H1 (cell line): ENCODE measurements at regions not wholly inside any gene's neighbourhood (a gene's known extent, or its start where the extent isn't known, plus 50 kb on each side); places are given as distances from the start of the nearest gene placed in this dataset.

ENCODE experiments used
- CTCF ChIA-PET: fragments of 300-600 bp; sonication (Branson Sonifier 250); formaldehyde crosslinking; loops from one replicate; lab custom pipeline; 2021; ENCODE audit not compliant: partially characterized antibody; lab: Charles Lee
- POLR2A ChIA-PET: fragments of 300-600 bp; sonication (Branson Sonifier 250); formaldehyde crosslinking; loops from one replicate; lab custom pipeline; 2021; ENCODE audit warnings: inconsistent platforms; ENCODE audit not compliant: partially characterized antibody; lab: Charles Lee
- DNase-seq, 2 experiments: peaks; one replicate each; pipeline versions ENCODE4 v3.0.0 to v3.0.0-alpha.2; 2010 to 2022; ENCODE audit warnings: low spot score in 2 of 2, low read depth in 1 of 2, mixed read lengths in 1 of 2
- FAIRE-seq: peaks from 2 replicates; lab custom pipeline; 2011; peaks lifted over from hg19 to GRCh38; lab: Jason Lieb, UNC
- H2AFZ ChIP-seq: 2 replicates; pipeline ENCODE4 v1.8.1; 2012; ENCODE audit warnings: low read length, inconsistent platforms
- H2AK5ac ChIP-seq: 2 replicates; pipeline ENCODE4 v1.6.1; 2013; ENCODE audit warnings: low read depth, low read length
- H2BK120ac ChIP-seq: replicated peaks from 2 replicates; pipeline ENCODE3; 2013; ENCODE audit warnings: low read depth, low read length, inconsistent platforms
- H2BK12ac ChIP-seq: 2 replicates; pipeline ENCODE4 v1.6.1; 2013; ENCODE audit warnings: low read depth, low read length
- H2BK15ac ChIP-seq: 2 replicates; pipeline ENCODE4 v1.6.1; 2013; ENCODE audit warnings: low read length
- H2BK20ac ChIP-seq: 2 replicates; pipeline ENCODE4 v1.6.1; 2013; ENCODE audit warnings: low read length
- H2BK5ac ChIP-seq: 2 replicates; pipeline ENCODE4 v1.6.1; 2013; ENCODE audit warnings: low read depth, low read length
- H3K14ac ChIP-seq: 2 replicates; pipeline ENCODE4 v1.6.1; 2013; ENCODE audit warnings: inconsistent platforms; ENCODE audit not compliant: insufficient read length
- H3K18ac ChIP-seq: 2 replicates; pipeline ENCODE4 v1.6.1; 2013; ENCODE audit warnings: low read length; ENCODE audit errors: extremely low read depth
- H3K23ac ChIP-seq: 2 replicates; pipeline ENCODE4 v1.6.1; 2013; ENCODE audit warnings: inconsistent platforms; ENCODE audit not compliant: insufficient read length
- H3K23me2 ChIP-seq: 2 replicates; pipeline ENCODE4 v1.6.1; 2013; ENCODE audit warnings: low read depth, low read length
- H3K27ac ChIP-seq: 2 replicates; pipeline ENCODE4 v1.6.1; 2011; ENCODE audit warnings: low read depth, low read length, inconsistent platforms
- H3K27me3 ChIP-seq, 4 experiments: replicated peaks in 1 of 4; 1 replicate in 1 of 4; 2 replicates in 3 of 4; pipeline versions ENCODE4 v1.6.1 to v1.8.1; 2011 to 2013; ENCODE audit warnings: low read length in 3 of 4, mild to moderate bottlenecking in 3 of 4, inconsistent platforms in 2 of 4, mixed read lengths in 2 of 4, moderate library complexity in 1 of 4; ENCODE audit not compliant: control insufficient read depth in 3 of 4, insufficient read depth in 3 of 4; ENCODE audit errors: extremely low read depth in 1 of 4
- H3K36me3 ChIP-seq, 4 experiments: 2 replicates each; pipeline versions ENCODE4 v1.6.1 to v1.8.1; 2011 to 2013; ENCODE audit warnings: mild to moderate bottlenecking in 4 of 4, low read length in 3 of 4, moderate library complexity in 2 of 4, control low read depth in 1 of 4, inconsistent platforms in 1 of 4; ENCODE audit not compliant: insufficient read depth in 4 of 4, control insufficient read depth in 2 of 4
- H3K4ac ChIP-seq: replicated peaks from 2 replicates; pipeline ENCODE3; 2013; ENCODE audit warnings: low read length, low read depth, mixed read lengths, inconsistent platforms; ENCODE audit not compliant: insufficient read length
- H3K4me1 ChIP-seq, 4 experiments: replicated peaks in 1 of 4; 1 replicate in 1 of 4; 2 replicates in 3 of 4; pipeline versions ENCODE4 v1.6.1 to v1.8.1; 2011 to 2013; ENCODE audit warnings: low read length in 3 of 4, inconsistent platforms in 2 of 4, mixed read lengths in 1 of 4; ENCODE audit not compliant: insufficient read depth in 4 of 4, control insufficient read depth in 3 of 4
- H3K4me2 ChIP-seq, 2 experiments: 2 replicates each; pipeline versions ENCODE4 v1.6.1 to v1.8.1; 2011 to 2013; ENCODE audit warnings: low read depth in 2 of 2, low read length in 2 of 2, control low read depth in 1 of 2, inconsistent platforms in 1 of 2, mild to moderate bottlenecking in 1 of 2; ENCODE audit not compliant: insufficient read depth in 1 of 2
- H3K4me3 ChIP-seq, 4 experiments: fragments of 200-600, 300-600 bp in 1 of 4; sonication (generic), shearing (Covaris generic), sonication (Bioruptor Twin) in 1 of 4; 2 replicates each; pipeline versions ENCODE4 v1.5.1 to v1.8.1; 2011 to 2016; ENCODE audit warnings: low read length in 4 of 4, low read depth in 3 of 4, control low read depth in 2 of 4, inconsistent platforms in 2 of 4, mild to moderate bottlenecking in 2 of 4, mixed read lengths in 1 of 4, moderate library complexity in 1 of 4; ENCODE audit not compliant: insufficient read depth in 2 of 4; ENCODE audit errors: extremely low read depth in 1 of 4
- H3K56ac ChIP-seq: replicated peaks from 2 replicates; pipeline ENCODE3; 2013; ENCODE audit warnings: low read depth, mild to moderate bottlenecking, mixed read lengths, low read length, inconsistent platforms; ENCODE audit not compliant: insufficient read length
- H3K79me1 ChIP-seq: 2 replicates; pipeline ENCODE4 v1.6.1; 2013; ENCODE audit warnings: low read depth, low read length, control low read depth
- H3K79me2 ChIP-seq, 2 experiments: 2 replicates each; pipeline versions ENCODE4 v1.6.1 to v1.8.1; 2012 to 2013; ENCODE audit warnings: low read length in 2 of 2, mild to moderate bottlenecking in 2 of 2, inconsistent platforms in 1 of 2; ENCODE audit not compliant: insufficient read depth in 2 of 2, control insufficient read depth in 1 of 2
- H3K9ac ChIP-seq, 4 experiments: replicated peaks in 1 of 4; 1 replicate in 1 of 4; 2 replicates in 3 of 4; pipeline versions ENCODE4 v1.6.1 to v1.8.1; 2011 to 2013; ENCODE audit warnings: low read depth in 3 of 4, low read length in 3 of 4, control low read depth in 2 of 4, mild to moderate bottlenecking in 2 of 4, moderate library complexity in 2 of 4, inconsistent platforms in 1 of 4; ENCODE audit errors: extremely low read depth in 1 of 4
- H3K9me3 ChIP-seq, 2 experiments: 2 replicates each; pipeline versions ENCODE4 v1.6.1 to v1.8.1; 2012 to 2013; ENCODE audit warnings: mild to moderate bottlenecking in 2 of 2, moderate library complexity in 2 of 2, control low read depth in 1 of 2, inconsistent platforms in 1 of 2, low read depth in 1 of 2, low read length in 1 of 2, mixed read lengths in 1 of 2; ENCODE audit not compliant: insufficient read depth in 2 of 2
- H4K20me1 ChIP-seq, 2 experiments: replicated peaks in 1 of 2; 2 replicates each; pipeline versions ENCODE3 to v1.8.1; 2011 to 2013; ENCODE audit warnings: inconsistent platforms in 2 of 2, low read length in 2 of 2, mild to moderate bottlenecking in 1 of 2; ENCODE audit not compliant: insufficient read depth in 2 of 2, control insufficient read depth in 1 of 2
- H4K5ac ChIP-seq: 2 replicates; pipeline ENCODE4 v1.6.1; 2013; ENCODE audit warnings: low read length, low read depth, mixed read lengths, inconsistent platforms; ENCODE audit not compliant: insufficient read length
- H4K8ac ChIP-seq: 2 replicates; pipeline ENCODE4 v1.8.0; 2013; ENCODE audit warnings: mild to moderate bottlenecking, moderate library complexity, low read length, inconsistent platforms; ENCODE audit not compliant: insufficient read depth; ENCODE audit errors: extremely low read depth
- H4K91ac ChIP-seq: replicated peaks from 2 replicates; pipeline ENCODE3; 2013; ENCODE audit warnings: low read length, mixed read lengths, inconsistent platforms; ENCODE audit not compliant: insufficient read length
- BCL11A ChIP-seq, 2 experiments: IDR thresholded peaks; one replicate each; pipeline ENCODE4 v1.6.1; 2011; ENCODE audit warnings: low read depth in 2 of 2, low read length in 2 of 2, mild to moderate bottlenecking in 2 of 2
- KDM5A ChIP-seq: fragments of 200-600 bp; IDR thresholded peaks from 2 replicates; pipeline ENCODE4 v1.7.1; 2012; ENCODE audit warnings: mild to moderate bottlenecking, low read length, inconsistent platforms, mixed read lengths
- WGBS, 2 experiments: shearing (Covaris generic) in 1 of 2; methylation state at CpG; one replicate each; pipeline versions ENCODE4 v1.1.6 to v1.1.7; 2013 to 2015; ENCODE audit warnings: low lambda C conversion rate in 2 of 2, mixed read lengths in 2 of 2, inconsistent platforms in 1 of 2, low coverage in 1 of 2, missing lambda C conversion rate in 1 of 2; ENCODE audit not compliant: insufficient replicate concordance in 2 of 2, insufficient coverage in 1 of 2, insufficient read length in 1 of 2; ENCODE audit errors: extremely low coverage in 1 of 2, missing lambda C conversion rate in 1 of 2; 5-methylcytosine and 5-hydroxymethylcytosine counted together
- TF ChIP-seq, protein P1 (sequence below): IDR thresholded peaks from 2 replicates; pipeline ENCODE4 v1.6.1; 2012; ENCODE audit warnings: low read length, inconsistent platforms

DNA sequence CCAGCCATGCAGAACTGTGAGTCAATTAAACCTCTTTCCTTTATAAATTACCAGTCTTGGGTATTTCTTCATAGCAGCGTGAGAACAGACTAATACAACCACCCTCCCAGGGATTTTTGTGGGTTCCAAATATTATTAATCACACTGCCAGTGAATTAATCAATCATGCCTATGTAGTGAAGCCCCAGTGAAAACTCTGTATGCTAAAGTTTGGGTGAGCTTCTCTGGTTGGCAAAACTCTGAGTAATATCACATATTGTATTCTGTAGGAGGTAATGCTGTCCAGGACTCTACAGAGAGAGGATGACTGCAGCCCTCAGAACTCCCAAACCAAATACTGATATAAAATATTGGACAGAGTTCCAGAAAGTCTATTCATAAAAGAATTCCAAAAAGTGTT lies 216.9 kb downstream of the RPAP3 start:
- no peak overlapping the region for H3K14ac ChIP-seq
- H2BK12ac ChIP-seq: no peak overlapping the region
- H3K79me2 ChIP-seq: no peaks in the 10 kb centered on the region
- H3K4me3 ChIP-seq: no peak overlapping the region
- H3K56ac ChIP-seq: no peak overlapping the region
- H3K9ac ChIP-seq: no peak overlapping the region
- no peaks in the 10 kb centered on the region for H3K79me1 ChIP-seq
- TF ChIP-seq KDM5A: no peak
- TF ChIP-seq, protein P1, sequence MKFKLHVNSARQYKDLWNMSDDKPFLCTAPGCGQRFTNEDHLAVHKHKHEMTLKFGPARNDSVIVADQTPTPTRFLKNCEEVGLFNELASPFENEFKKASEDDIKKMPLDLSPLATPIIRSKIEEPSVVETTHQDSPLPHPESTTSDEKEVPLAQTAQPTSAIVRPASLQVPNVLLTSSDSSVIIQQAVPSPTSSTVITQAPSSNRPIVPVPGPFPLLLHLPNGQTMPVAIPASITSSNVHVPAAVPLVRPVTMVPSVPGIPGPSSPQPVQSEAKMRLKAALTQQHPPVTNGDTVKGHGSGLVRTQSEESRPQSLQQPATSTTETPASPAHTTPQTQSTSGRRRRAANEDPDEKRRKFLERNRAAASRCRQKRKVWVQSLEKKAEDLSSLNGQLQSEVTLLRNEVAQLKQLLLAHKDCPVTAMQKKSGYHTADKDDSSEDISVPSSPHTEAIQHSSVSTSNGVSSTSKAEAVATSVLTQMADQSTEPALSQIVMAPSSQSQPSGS: no peak
- TF ChIP-seq BCL11A (IDR thresholded peaks at IDR 0.05; ENCODE audit: low read depth in 2 of 2, low read length in 2 of 2): no peak
- FAIRE-seq (no peak), DNase-seq (no peak)
- H3K36me3 ChIP-seq: no peaks in the 10 kb centered on the region
- no peak overlapping the region for H3K4ac ChIP-seq
- H2BK20ac ChIP-seq: no peak overlapping the region
- H4K8ac ChIP-seq: no peak overlapping the region
- H4K91ac ChIP-seq: no peak overlapping the region
- no peak overlapping the region for H2AFZ ChIP-seq
- no peak overlapping the region for H3K18ac ChIP-seq
- no peak overlapping the region for H2BK5ac ChIP-seq
- H3K4me2 ChIP-seq: no peak overlapping the region
- no peaks in the 10 kb centered on the region for H3K4me1 ChIP-seq
- 75% methylated on average over 1 of the region's 1 CpG; no CpG with 5 or more reads in 1 of the 2 experiments for WGBS, 2 experiments
- H4K20me1 ChIP-seq: no peaks in the 10 kb centered on the region
- no peak overlapping the region for H2BK15ac ChIP-seq
- no peak overlapping the region for H2BK120ac ChIP-seq
- H3K23me2 ChIP-seq: no peaks in the 10 kb centered on the region
- no peak overlapping the region for H3K27ac ChIP-seq
- ChIA-PET CTCF (no interaction called here), POLR2A (no interaction called here)
- no peaks in the 10 kb centered on the region for H3K27me3 ChIP-seq
- H3K23ac ChIP-seq: no peak overlapping the region
- H3K9me3 ChIP-seq: peaks cover 11% of the 10 kb centered on the region in 2 experiments; a peak in 2 of 4 replicates
- H2AK5ac ChIP-seq: no peak overlapping the region
- no peak overlapping the region for H4K5ac ChIP-seq
